ENCODE measurements at regions not wholly inside any gene's neighbourhood (a gene's known extent, or its start where the extent isn't known, plus 50 kb on each side); places are given as distances from the start of the nearest gene placed in this dataset.

DNA sequence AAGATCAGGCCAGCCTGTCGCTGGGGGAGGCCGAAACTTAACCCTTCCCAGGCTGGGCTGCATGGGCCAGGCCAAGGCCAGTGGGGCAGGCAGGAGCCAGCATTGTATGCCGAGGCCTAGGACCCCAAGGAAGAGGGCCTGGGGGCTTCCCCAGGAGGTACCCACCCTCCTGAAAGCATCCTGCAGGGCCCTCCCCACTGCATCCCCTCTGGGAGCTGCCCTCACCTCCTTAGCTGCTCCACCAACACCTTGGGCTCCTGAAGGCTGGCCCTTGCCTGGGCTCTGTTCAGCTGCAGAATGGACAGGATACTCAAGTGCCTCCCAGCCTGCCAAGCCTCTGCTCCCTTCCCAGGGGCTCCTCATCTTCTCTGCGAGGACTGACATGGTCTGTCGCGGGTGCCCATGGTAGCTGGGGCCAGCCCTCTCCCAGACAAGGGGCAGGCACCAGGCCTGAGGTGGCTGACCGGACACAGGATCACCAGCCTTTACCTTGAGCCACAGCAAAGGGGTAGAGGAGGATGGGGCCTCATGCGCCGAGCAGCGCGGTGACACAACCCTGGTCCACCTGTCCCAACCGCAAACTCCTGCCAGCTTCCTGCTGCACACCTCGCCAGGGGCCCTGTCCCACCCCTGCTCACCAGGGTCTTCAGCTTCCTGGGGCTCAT, 94.2 kb downstream of the MICALL2 start:
- no peak overlapping the region for H3K4me3 Mint-ChIP-seq (ENCODE audit: low read depth)
- H3K36me3 Mint-ChIP-seq (ENCODE audit: insufficient read depth): no peaks in the 10 kb centered on the region
- no peak for DNase-seq (ENCODE audit: low spot score, unreplicated experiment)
- TF ChIP-seq, protein P1, sequence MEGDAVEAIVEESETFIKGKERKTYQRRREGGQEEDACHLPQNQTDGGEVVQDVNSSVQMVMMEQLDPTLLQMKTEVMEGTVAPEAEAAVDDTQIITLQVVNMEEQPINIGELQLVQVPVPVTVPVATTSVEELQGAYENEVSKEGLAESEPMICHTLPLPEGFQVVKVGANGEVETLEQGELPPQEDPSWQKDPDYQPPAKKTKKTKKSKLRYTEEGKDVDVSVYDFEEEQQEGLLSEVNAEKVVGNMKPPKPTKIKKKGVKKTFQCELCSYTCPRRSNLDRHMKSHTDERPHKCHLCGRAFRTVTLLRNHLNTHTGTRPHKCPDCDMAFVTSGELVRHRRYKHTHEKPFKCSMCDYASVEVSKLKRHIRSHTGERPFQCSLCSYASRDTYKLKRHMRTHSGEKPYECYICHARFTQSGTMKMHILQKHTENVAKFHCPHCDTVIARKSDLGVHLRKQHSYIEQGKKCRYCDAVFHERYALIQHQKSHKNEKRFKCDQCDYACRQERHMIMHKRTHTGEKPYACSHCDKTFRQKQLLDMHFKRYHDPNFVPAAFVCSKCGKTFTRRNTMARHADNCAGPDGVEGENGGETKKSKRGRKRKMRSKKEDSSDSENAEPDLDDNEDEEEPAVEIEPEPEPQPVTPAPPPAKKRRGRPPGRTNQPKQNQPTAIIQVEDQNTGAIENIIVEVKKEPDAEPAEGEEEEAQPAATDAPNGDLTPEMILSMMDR (IDR thresholded peaks at IDR 0.05; ENCODE audit: unreplicated experiment): no peak
- H3K4me1 Mint-ChIP-seq (ENCODE audit: low read depth): no peaks in the 10 kb centered on the region
- no peaks in the 10 kb centered on the region for H3K9me3 Mint-ChIP-seq (ENCODE audit: low read depth)
- H3K27me3 Mint-ChIP-seq: peaks cover 38% of the 10 kb centered on the region
- H3K27ac Mint-ChIP-seq: no peak overlapping the region

GRCh38 chr7:1365846-1366245, 93.4 kb downstream of the MICALL2 start:
- TF ChIP-seq, protein P1 (IDR thresholded peaks at IDR 0.05; ENCODE audit: unreplicated experiment): no peak
- no peaks in the 10 kb centered on the region for H3K4me1 Mint-ChIP-seq (ENCODE audit: low read depth)
- H3K27ac Mint-ChIP-seq: no peak overlapping the region
- peaks cover 46% of the 10 kb centered on the region for H3K27me3 Mint-ChIP-seq
- H3K9me3 Mint-ChIP-seq (ENCODE audit: low read depth): no peaks in the 10 kb centered on the region
- DNase-seq (ENCODE audit: low spot score, unreplicated experiment): no peak
- no peak overlapping the region for H3K4me3 Mint-ChIP-seq (ENCODE audit: low read depth)
- H3K36me3 Mint-ChIP-seq (ENCODE audit: insufficient read depth): no peaks in the 10 kb centered on the region

GRCh38 chr7:1366801-1367405, 92.4 kb downstream of the MICALL2 start:
- H3K36me3 Mint-ChIP-seq (ENCODE audit: insufficient read depth): no peaks in the 10 kb centered on the region
- H3K27ac Mint-ChIP-seq: no peak overlapping the region
- no peaks in the 10 kb centered on the region for H3K9me3 Mint-ChIP-seq (ENCODE audit: low read depth)
- TF ChIP-seq, protein P1 (IDR thresholded peaks at IDR 0.05; ENCODE audit: unreplicated experiment): no peak
- H3K4me3 Mint-ChIP-seq (ENCODE audit: low read depth): no peak overlapping the region
- peaks cover 52% of the 10 kb centered on the region for H3K27me3 Mint-ChIP-seq
- DNase-seq (ENCODE audit: low spot score, unreplicated experiment): no peak
- H3K4me1 Mint-ChIP-seq (ENCODE audit: low read depth): no peaks in the 10 kb centered on the region

- H3K36me3 Mint-ChIP-seq (ENCODE audit: insufficient read depth): no peaks in the 10 kb centered on the region
Observed at GRCh38 chr7:1367501-1368183, 91.6 kb downstream of the MICALL2 start.

DNA sequence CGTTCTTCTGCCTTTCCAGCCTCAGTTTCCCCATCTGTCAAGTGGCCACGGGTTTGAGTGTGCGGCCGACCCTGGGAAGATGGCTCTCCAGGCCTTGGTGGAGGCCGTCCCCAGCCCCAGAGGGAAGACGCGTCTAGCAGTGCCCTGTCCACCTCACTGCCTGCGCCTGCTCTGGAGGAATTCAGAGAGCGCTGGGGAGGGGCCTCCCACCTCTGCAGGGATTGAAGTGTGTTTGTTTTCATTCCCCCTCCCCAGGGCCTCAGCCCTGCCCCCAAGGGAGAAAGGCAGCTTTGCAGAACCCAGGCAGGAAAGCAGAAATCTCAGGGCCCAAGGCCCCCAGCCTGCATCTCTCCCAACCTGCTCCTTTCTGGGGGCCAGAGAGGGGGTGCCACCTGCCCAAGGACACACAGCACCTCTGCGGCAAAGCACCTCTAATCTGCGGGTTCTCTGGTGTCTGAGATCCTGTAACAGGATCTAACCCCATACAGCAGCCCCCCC, 91.0 kb downstream of the MICALL2 start:
- no peak overlapping the region for H3K4me3 Mint-ChIP-seq (ENCODE audit: low read depth)
- DNase-seq (ENCODE audit: low spot score, unreplicated experiment): no peak
- peaks cover 64% of the 10 kb centered on the region for H3K27me3 Mint-ChIP-seq
- H3K9me3 Mint-ChIP-seq (ENCODE audit: low read depth): no peaks in the 10 kb centered on the region
- TF ChIP-seq, protein P1 (IDR thresholded peaks at IDR 0.05; ENCODE audit: unreplicated experiment): no peak
- no peaks in the 10 kb centered on the region for H3K4me1 Mint-ChIP-seq (ENCODE audit: low read depth)
- no peak overlapping the region for H3K27ac Mint-ChIP-seq
- no peaks in the 10 kb centered on the region for H3K36me3 Mint-ChIP-seq (ENCODE audit: insufficient read depth)

More at GRCh38 chr7:1367501-1368183, 91.6 kb downstream of the MICALL2 start:
- no peak for DNase-seq (ENCODE audit: low spot score, unreplicated experiment)
- Mint-ChIP-seq H3K4me1 (ENCODE audit: low read depth) (no peaks in the 10 kb centered on the region), H3K4me3 (ENCODE audit: low read depth) (no peak overlapping the region), H3K27me3 (peaks cover 58% of the 10 kb centered on the region), H3K27ac (no peak overlapping the region), H3K9me3 (ENCODE audit: low read depth) (no peaks in the 10 kb centered on the region)
- TF ChIP-seq, protein P1 (IDR thresholded peaks at IDR 0.05; ENCODE audit: unreplicated experiment): no peak
